ENCODE measurements at regions not wholly inside any gene's neighbourhood (a gene's known extent, or its start where the extent isn't known, plus 50 kb on each side); places are given as distances from the start of the nearest gene placed in this dataset.

DNA sequence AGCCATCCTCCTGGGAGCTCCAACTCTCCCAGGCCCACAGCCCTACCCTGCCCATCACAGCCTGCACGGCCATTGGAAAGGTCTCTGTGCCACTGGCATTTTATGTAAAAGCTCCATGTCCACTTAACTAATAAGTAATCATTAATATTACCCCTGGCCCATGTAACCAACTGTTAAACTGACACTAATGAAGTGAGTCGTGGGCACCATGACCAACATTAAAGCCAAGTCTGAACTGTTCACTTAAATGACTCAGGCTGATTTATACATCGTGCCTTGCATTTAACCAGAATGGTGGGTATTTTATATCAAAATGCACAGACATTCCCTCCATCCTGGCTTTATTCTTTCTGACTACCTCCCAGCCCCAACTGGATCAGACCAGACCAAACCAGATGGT is 229.3 kb downstream of the SOX9 start:
- Histone ChIP-seq H3K4me3 (ENCODE audit: low read depth, low read length) (no peak overlapping the region), H3K9me3 (no peaks in the 10 kb centered on the region), H3K27me3 (no peaks in the 10 kb centered on the region), H3K4me1 (peaks cover 30% of the 10 kb centered on the region), H3K36me3 (no peaks in the 10 kb centered on the region)
- no peak for DNase-seq
- TF ChIP-seq, protein P1, sequence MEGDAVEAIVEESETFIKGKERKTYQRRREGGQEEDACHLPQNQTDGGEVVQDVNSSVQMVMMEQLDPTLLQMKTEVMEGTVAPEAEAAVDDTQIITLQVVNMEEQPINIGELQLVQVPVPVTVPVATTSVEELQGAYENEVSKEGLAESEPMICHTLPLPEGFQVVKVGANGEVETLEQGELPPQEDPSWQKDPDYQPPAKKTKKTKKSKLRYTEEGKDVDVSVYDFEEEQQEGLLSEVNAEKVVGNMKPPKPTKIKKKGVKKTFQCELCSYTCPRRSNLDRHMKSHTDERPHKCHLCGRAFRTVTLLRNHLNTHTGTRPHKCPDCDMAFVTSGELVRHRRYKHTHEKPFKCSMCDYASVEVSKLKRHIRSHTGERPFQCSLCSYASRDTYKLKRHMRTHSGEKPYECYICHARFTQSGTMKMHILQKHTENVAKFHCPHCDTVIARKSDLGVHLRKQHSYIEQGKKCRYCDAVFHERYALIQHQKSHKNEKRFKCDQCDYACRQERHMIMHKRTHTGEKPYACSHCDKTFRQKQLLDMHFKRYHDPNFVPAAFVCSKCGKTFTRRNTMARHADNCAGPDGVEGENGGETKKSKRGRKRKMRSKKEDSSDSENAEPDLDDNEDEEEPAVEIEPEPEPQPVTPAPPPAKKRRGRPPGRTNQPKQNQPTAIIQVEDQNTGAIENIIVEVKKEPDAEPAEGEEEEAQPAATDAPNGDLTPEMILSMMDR (IDR thresholded peaks at IDR 0.05; ENCODE audit: low read depth, low read length) = no peak

- Histone ChIP-seq H3K4me3 (ENCODE audit: low read depth, low read length) (no peak overlapping the region), H3K36me3 (no peaks in the 10 kb centered on the region), H3K4me1 (peaks cover 30% of the 10 kb centered on the region), H3K9me3 (no peaks in the 10 kb centered on the region), H3K27me3 (no peaks in the 10 kb centered on the region)
- TF ChIP-seq, protein P1 (IDR thresholded peaks at IDR 0.05; ENCODE audit: low read depth, low read length) = no peak
- no peak for DNase-seq
Measured at GRCh38 chr17:72351365-72351764, 230.5 kb downstream of the SOX9 start.

GRCh38 chr17:72351884-72352346 is 231.1 kb downstream of the SOX9 start:
- H3K36me3 ChIP-seq = no peaks in the 10 kb centered on the region
- no peaks in the 10 kb centered on the region for H3K27me3 ChIP-seq
- no peak overlapping the region for H3K4me3 ChIP-seq (ENCODE audit: low read depth, low read length)
- no peaks in the 10 kb centered on the region for H3K9me3 ChIP-seq
- DNase-seq = no peak
- peaks cover 30% of the 10 kb centered on the region for H3K4me1 ChIP-seq
- TF ChIP-seq, protein P1 (IDR thresholded peaks at IDR 0.05; ENCODE audit: low read depth, low read length) = no peak

- no peaks in the 10 kb centered on the region for H3K27me3 ChIP-seq
- TF ChIP-seq, protein P1 (IDR thresholded peaks at IDR 0.05; ENCODE audit: low read depth, low read length) = no peak
- peaks cover 30% of the 10 kb centered on the region for H3K4me1 ChIP-seq
- no peaks in the 10 kb centered on the region for H3K9me3 ChIP-seq
- DNase-seq = no peak
- no peak overlapping the region for H3K4me3 ChIP-seq (ENCODE audit: low read depth, low read length)
- no peaks in the 10 kb centered on the region for H3K36me3 ChIP-seq
Measured at GRCh38 chr17:72353502-72353901, 232.7 kb downstream of the SOX9 start.

DNA sequence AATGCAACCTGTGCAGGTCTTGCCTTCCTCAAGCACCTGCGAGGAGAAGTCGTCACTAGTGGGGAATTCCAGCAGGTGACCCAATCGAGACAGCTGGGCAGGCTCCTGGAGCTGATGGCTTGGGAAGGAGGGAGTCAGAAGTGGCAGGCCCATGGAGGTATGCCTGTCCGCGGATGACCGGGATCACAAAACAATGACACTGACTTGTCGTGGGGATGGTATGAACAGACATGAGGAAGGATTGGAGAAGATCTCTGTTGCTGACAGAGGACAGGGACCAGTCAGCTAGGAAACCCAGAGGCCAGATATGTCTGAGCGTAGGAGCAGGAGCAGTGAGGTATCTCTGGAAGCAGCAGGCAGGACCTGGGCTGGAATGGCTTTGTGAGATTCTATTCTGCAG is 233.3 kb downstream of the SOX9 start:
- no peak overlapping the region for H3K4me3 ChIP-seq (ENCODE audit: low read depth, low read length)
- no peak for DNase-seq
- no peaks in the 10 kb centered on the region for H3K9me3 ChIP-seq
- H3K27me3 ChIP-seq = no peaks in the 10 kb centered on the region
- TF ChIP-seq, protein P1 (IDR thresholded peaks at IDR 0.05; ENCODE audit: low read depth, low read length) = no peak
- H3K36me3 ChIP-seq = no peaks in the 10 kb centered on the region
- H3K4me1 ChIP-seq = peaks cover 30% of the 10 kb centered on the region

DNA sequence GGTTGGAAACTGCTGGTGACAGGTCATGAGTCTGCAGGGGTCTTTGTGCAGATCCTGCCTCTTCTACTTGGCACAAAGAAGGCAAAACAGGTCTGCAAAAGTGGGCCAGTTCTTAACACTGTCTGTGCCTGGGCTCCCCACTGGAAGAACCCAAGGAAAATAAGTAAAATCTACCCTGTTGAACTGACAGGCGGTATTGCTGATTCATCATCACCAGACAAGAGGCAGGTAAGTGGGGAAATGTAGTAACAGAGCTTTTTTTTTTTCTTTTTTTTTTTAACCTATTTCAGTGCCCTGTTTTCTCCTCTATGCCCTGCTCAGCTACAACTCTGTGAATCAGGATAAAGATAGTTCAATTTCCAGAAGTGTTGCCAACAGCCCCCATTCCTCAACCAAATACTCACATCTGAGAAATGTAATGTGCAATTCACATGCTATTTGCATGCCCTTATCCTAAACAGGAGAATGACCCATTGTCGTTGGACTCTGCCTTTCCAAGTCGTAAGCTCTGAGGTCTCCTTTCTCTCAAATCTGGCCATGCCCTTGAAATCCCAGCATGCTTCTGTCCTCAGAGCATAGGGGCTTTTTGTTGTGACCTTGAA is 237.0 kb downstream of the SOX9 start:
- no peaks in the 10 kb centered on the region for H3K9me3 ChIP-seq
- H3K4me1 ChIP-seq = peaks cover 5% of the 10 kb centered on the region
- no peaks in the 10 kb centered on the region for H3K36me3 ChIP-seq
- DNase-seq = no peak
- no peak overlapping the region for H3K4me3 ChIP-seq (ENCODE audit: low read depth, low read length)
- H3K27me3 ChIP-seq = no peaks in the 10 kb centered on the region
- TF ChIP-seq, protein P1 (IDR thresholded peaks at IDR 0.05; ENCODE audit: low read depth, low read length) = no peak

All from BE2C (cell line).